ENCODE measurements at regions not wholly inside any gene's neighbourhood (a gene's known extent, or its start where the extent isn't known, plus 50 kb on each side); places are given as distances from the start of the nearest gene placed in this dataset.
"Not testable (repeated sequence)": the region's sequence is repeated elsewhere in the genome, so short reads cannot be mapped to it uniquely, and the experiment has no call there.

GRCh38 chr6:86872810-86873209 lies 64.5 kb upstream of the HTR1E start:
- not testable (repeated sequence) for DNase-seq (ENCODE audit: low read depth in 2 of 2)

GRCh38 chr6:86871681-86872080 lies 65.6 kb upstream of the HTR1E start:
- DNase-seq (ENCODE audit: low read depth in 2 of 2), result no peak

DNA sequence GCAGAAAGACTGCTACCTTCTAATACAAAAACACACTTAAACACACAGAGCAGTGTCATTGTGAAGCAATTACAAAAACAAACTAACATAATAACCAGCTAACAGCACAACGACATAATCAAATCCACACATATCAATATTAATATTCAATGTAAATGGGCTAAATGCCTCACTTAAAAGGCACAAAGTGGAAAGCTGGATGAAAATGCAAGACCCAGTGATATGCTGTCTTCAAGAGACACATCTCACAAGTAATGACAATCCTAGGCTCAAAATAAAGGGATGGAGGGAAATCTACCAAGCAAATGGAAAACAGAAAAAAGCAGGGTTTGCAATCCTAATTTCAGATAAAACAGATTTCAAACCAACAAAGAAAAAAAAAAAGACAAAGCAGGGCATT lies 67.8 kb upstream of the HTR1E start:
- DNase-seq (ENCODE audit: low read depth in 2 of 2), result no peak

DNA sequence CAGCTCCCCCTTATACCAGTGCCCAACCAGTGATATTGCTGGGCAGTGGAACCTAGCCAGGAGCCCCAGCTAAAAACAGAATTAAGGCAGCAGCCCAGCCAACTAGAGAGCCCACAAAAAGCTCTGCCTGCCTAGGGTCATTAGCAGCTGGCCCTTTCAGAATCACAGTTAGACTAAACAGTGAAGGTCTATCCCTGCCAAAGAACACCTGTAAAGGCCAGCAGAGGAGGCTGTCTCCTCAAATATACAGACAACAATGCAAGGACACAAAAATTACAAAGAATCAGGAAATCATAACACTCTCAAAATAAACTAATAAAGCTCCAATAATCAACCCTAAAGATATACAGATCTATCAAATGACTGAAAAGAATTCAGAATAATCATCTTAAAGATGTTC lies 77.8 kb upstream of the HTR1E start:
- no peak for DNase-seq (ENCODE audit: low read depth in 2 of 2)

- DNase-seq (ENCODE audit: low read depth in 2 of 2), result no peak
Observed at GRCh38 chr6:86858970-86859369, 78.4 kb upstream of the HTR1E start.

GRCh38 chr6:86857783-86858182 lies 79.5 kb upstream of the HTR1E start:
- no peak for DNase-seq (ENCODE audit: low read depth in 2 of 2)

GRCh38 chr6:86856937-86857563 lies 80.3 kb upstream of the HTR1E start:
- DNase-seq (ENCODE audit: low read depth in 2 of 2), result peak; percentile 7 to 27

DNA sequence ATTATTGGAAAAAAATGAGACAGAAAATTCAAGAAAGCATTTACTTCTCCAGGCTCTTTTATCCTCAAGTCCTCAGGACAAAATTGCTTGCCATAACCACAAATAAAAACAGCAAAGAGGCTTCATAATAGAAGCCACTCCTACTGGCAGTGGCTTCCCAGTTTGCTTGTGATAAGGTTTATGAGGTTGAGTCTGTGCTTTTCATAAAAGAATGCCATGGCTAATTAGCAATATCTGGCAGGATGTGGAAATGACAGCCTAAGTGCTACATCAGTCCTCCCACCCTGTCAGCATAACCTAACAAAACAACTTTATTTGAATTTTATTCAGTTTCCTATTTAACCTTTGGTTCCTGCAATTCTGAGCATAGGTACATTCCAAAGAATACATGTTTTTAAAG lies 80.9 kb upstream of the HTR1E start:
- DNase-seq (ENCODE audit: low read depth in 2 of 2), result no peak

- no peak for DNase-seq (ENCODE audit: low read depth in 2 of 2)
Observed at GRCh38 chr6:86848986-86849385, 88.3 kb upstream of the HTR1E start.

- DNase-seq (ENCODE audit: low read depth in 2 of 2), result no peak
Observed at GRCh38 chr6:86832686-86833085, 104.6 kb upstream of the HTR1E start.

DNA sequence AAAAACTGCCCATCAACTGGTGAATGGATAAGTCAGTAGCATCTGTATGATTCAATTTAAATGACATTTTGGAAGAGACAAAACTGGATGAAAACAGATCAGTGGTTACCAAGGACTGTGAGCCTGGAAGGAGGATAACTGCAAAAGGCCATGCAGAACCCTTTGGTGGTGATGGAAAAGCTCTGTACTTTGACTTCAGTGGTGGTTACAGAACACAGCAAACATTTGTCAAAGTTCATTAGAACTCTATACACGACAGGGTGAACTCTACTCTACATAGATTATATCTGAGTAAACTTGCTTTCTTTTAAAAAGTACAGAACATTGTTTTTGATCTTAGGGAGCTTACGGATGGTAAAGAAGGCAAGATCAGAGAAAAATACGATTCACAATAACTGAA lies 111.9 kb upstream of the HTR1E start:
- DNase-seq (ENCODE audit: low read depth in 2 of 2), result no peak

GRCh38 chr6:86822747-86823146 lies 114.6 kb upstream of the HTR1E start:
- no peak for DNase-seq (ENCODE audit: low read depth in 2 of 2)

- DNase-seq (ENCODE audit: low read depth in 2 of 2), result no peak
Observed at GRCh38 chr6:86820750-86821149, 116.6 kb upstream of the HTR1E start.

- no peak for DNase-seq (ENCODE audit: low read depth in 2 of 2)
Observed at GRCh38 chr6:86793649-86794048, 143.7 kb upstream of the HTR1E start.

DNA sequence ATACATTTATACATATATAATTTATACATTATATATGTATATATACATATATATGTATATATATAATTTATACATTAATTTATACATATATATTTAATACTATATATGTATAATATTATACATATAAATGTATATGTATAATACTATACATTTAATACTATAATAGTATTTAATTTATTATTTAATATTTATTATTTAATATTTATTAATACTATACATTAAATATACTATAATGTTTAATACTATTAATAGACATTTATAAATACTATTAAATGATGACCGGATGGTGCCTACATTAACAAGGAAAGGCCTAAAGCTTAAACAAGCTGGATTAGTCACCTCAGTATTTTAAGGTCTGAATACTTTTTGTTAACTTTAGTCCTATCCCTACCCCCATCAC lies 145.9 kb upstream of the HTR1E start:
- DNase-seq (ENCODE audit: low read depth in 2 of 2), result no peak

- no peak for DNase-seq (ENCODE audit: low read depth in 2 of 2)
Observed at GRCh38 chr6:86789779-86790411, 147.4 kb upstream of the HTR1E start.

DNA sequence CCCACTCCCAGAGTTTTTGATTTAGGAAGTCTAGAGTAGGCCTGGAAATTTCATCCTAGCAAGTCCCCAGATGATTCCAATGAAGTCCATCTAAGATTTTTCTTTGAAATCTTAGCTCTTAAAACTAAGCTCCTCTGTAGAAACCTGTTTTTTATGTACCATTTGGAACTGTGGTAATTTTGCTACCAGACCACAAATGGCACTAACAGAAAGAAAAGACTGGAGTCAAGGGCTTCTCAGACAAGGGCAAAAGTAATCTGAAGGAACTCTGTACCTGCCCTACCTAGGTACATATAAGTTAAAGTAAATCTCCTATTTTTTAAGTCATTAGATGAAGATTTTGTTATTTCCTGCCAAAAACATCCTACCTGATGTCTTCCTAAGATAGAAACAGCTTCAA lies 155.0 kb upstream of the HTR1E start:
- DNase-seq (ENCODE audit: low read depth in 2 of 2), result no peak

- no peak for DNase-seq (ENCODE audit: low read depth in 2 of 2)
Observed at GRCh38 chr6:86780923-86781322, 156.4 kb upstream of the HTR1E start.

DNA sequence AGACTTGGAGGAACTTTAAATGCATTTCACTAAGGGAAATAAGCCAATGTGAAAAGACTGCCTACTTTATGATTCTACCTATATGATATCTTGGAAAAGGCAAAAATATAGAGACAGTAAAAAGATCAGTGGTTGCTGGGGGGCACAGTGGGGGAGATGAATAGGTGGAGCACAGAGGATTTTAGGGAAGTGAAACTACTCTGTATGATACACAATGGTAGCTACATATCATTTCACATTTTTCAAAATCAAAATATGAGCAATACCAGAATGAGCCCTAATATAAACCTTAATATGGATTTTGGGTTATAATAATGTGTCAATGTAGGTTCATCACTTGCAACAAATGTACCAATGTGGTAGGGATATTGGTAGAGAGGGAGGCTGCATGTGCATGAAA lies 161.4 kb upstream of the HTR1E start:
- no peak for DNase-seq (ENCODE audit: low read depth in 2 of 2)

DNA sequence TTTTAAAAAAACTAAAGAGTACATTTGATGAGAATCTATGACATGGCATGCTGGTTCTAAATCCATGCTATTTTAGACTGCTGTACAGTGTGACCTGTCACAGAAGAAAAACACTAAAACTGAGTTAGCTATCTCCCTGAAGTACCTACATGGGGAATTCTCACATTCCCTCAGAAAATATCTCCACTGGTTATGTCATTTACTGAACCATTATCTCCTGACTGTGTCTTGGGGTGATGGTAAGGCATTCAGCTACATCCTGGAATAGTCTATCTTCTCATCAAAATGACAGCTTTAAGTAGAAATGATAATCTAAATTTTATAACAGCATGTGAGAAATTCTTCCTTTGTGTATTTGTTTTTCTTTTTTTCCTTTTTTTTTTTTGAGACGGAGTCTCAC lies 172.1 kb upstream of the HTR1E start:
- DNase-seq (ENCODE audit: low read depth in 2 of 2), result no peak

DNA sequence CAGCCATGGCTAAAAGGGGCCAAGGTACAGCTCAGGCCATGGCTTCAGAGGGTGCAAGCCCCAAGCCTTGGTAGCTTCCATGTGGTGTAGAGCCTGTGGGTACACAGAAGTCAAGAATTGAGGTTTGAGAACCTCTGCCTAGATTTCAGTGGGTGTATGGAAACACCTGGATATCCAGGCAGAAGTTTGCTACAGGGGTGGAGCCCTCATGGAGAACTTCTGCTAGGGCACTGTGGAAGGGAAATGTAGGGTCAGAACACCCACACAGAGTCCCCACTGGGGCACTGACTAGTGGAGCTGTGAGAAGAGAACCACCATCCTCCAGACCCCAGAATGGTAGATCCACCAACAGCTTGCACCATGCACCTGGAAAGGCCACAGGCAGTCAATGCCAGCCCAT lies 177.4 kb upstream of the HTR1E start:
- not testable (repeated sequence) for DNase-seq (ENCODE audit: low read depth in 2 of 2)

- DNase-seq (ENCODE audit: low read depth in 2 of 2), result no peak
Observed at GRCh38 chr6:86756640-86757229, 180.6 kb upstream of the HTR1E start.

- DNase-seq (ENCODE audit: low read depth in 2 of 2), result no peak
Observed at GRCh38 chr6:86744048-86744447, 193.3 kb upstream of the HTR1E start.

GRCh38 chr6:86738078-86738477 lies 199.2 kb upstream of the HTR1E start:
- no peak for DNase-seq (ENCODE audit: low read depth in 2 of 2)

Data from stimulated activated CD4-positive, alpha-beta T cell treated with anti-CD3 and anti-CD28 coated beads, Interleukin-4, amount 100 ng/mL, for 48 hours (primary cell).